Vagina (tissue), 2 donors: ENCODE measurements at regions not wholly inside any gene's neighbourhood (a gene's known extent, or its start where the extent isn't known, plus 50 kb on each side); places are given as distances from the start of the nearest gene placed in this dataset.

Experiments used
- POLR2A ChIP-seq, 2 donors: fragments of 450-650 bp; IDR thresholded peaks; one replicate each; pipeline ENCODE4 v1.6.1; 2017; ENCODE audit warnings: antibody characterized with exemption in 2 of 2, mild to moderate bottlenecking in 2 of 2, moderate library complexity in 2 of 2
- TF ChIP-seq, protein P1 (sequence below), 3 experiments: fragments of 450-650 bp in 2 of 3; fragments of 200-600 bp in 1 of 3; sonication (generic) in 1 of 3; IDR thresholded peaks; one replicate each; pipeline ENCODE4 v1.5.1; 2017 to 2019; ENCODE audit warnings: antibody characterized with exemption in 3 of 3, mild to moderate bottlenecking in 2 of 3, moderate library complexity in 2 of 3

GRCh38 chr3:164094546-164094945 lies 983.8 kb downstream of the SI start:
- no peak for TF ChIP-seq POLR2A (IDR thresholded peaks at IDR 0.05)
- TF ChIP-seq, protein P1, sequence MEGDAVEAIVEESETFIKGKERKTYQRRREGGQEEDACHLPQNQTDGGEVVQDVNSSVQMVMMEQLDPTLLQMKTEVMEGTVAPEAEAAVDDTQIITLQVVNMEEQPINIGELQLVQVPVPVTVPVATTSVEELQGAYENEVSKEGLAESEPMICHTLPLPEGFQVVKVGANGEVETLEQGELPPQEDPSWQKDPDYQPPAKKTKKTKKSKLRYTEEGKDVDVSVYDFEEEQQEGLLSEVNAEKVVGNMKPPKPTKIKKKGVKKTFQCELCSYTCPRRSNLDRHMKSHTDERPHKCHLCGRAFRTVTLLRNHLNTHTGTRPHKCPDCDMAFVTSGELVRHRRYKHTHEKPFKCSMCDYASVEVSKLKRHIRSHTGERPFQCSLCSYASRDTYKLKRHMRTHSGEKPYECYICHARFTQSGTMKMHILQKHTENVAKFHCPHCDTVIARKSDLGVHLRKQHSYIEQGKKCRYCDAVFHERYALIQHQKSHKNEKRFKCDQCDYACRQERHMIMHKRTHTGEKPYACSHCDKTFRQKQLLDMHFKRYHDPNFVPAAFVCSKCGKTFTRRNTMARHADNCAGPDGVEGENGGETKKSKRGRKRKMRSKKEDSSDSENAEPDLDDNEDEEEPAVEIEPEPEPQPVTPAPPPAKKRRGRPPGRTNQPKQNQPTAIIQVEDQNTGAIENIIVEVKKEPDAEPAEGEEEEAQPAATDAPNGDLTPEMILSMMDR (IDR thresholded peaks at IDR 0.05), result no peak
